ENCODE measurements at regions not wholly inside any gene's neighbourhood (a gene's known extent, or its start where the extent isn't known, plus 50 kb on each side); places are given as distances from the start of the nearest gene placed in this dataset.
A peak's percentile ranks its signal among the peaks of the same experiment; 100 is the strongest.

GRCh38 chr12:72872996-72873395 lies 600.8 kb downstream of the TRHDE start:
- intact Hi-C loops (cut with DNase I): no loop called here
- Histone ChIP-seq H3K9me3 (ENCODE audit: control insufficient read depth in 2 of 3, insufficient read depth in 1 of 3, low read length in 3 of 3) (peaks cover 0 to 8% (median 0%) of the 10 kb centered on the region in 3 donors), H3K27me3 (ENCODE audit: control insufficient read depth, insufficient read depth, low read length) (no peaks in the 10 kb centered on the region), H3K4me3 (ENCODE audit: low read length in 3 of 3) (peak overlapping the region; percentile 20 to 49 (median 26)), H3K36me3 (ENCODE audit: control insufficient read depth in 2 of 3, insufficient read depth in 3 of 3, low read length in 3 of 3) (no peaks in the 10 kb centered on the region), H3K4me1 (ENCODE audit: control insufficient read depth in 2 of 3, insufficient read depth in 2 of 3, low read depth in 1 of 3, low read length in 3 of 3) (no peaks in the 10 kb centered on the region), H3K27ac (ENCODE audit: low read depth in 2 of 2, low read length in 2 of 2) (no peak overlapping the region), H3K9ac (ENCODE audit: low read length in 3 of 3) (no peak overlapping the region)
- no peak for FAIRE-seq
- peak in 4 of 5 donors; percentile 50 to 76 (median 58) for DNase-seq
- TF ChIP-seq, protein P1, sequence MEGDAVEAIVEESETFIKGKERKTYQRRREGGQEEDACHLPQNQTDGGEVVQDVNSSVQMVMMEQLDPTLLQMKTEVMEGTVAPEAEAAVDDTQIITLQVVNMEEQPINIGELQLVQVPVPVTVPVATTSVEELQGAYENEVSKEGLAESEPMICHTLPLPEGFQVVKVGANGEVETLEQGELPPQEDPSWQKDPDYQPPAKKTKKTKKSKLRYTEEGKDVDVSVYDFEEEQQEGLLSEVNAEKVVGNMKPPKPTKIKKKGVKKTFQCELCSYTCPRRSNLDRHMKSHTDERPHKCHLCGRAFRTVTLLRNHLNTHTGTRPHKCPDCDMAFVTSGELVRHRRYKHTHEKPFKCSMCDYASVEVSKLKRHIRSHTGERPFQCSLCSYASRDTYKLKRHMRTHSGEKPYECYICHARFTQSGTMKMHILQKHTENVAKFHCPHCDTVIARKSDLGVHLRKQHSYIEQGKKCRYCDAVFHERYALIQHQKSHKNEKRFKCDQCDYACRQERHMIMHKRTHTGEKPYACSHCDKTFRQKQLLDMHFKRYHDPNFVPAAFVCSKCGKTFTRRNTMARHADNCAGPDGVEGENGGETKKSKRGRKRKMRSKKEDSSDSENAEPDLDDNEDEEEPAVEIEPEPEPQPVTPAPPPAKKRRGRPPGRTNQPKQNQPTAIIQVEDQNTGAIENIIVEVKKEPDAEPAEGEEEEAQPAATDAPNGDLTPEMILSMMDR (IDR thresholded peaks at IDR 0.05; ENCODE audit: borderline replicate concordance, extremely low read depth, insufficient read depth): no peak

GRCh38 chr12:72876092-72876491 lies 603.9 kb downstream of the TRHDE start:
- intact Hi-C loops (cut with DNase I): no loop called here
- DNase-seq: no peak
- TF ChIP-seq, protein P1 (IDR thresholded peaks at IDR 0.05; ENCODE audit: borderline replicate concordance, extremely low read depth, insufficient read depth): no peak
- FAIRE-seq: no peak
- Histone ChIP-seq H3K4me1 (ENCODE audit: control insufficient read depth in 2 of 3, insufficient read depth in 2 of 3, low read depth in 1 of 3, low read length in 3 of 3) (no peaks in the 10 kb centered on the region), H3K9ac (ENCODE audit: low read length in 3 of 3) (no peak overlapping the region), H3K36me3 (ENCODE audit: control insufficient read depth in 2 of 3, insufficient read depth in 3 of 3, low read length in 3 of 3) (no peaks in the 10 kb centered on the region), H3K27ac (ENCODE audit: low read depth in 2 of 2, low read length in 2 of 2) (no peak overlapping the region), H3K27me3 (ENCODE audit: control insufficient read depth, insufficient read depth, low read length) (no peaks in the 10 kb centered on the region), H3K9me3 (ENCODE audit: control insufficient read depth in 2 of 3, insufficient read depth in 1 of 3, low read length in 3 of 3) (peaks cover 0 to 11% (median 0%) of the 10 kb centered on the region in 3 donors), H3K4me3 (ENCODE audit: low read length in 3 of 3) (no peak overlapping the region)

- TF ChIP-seq, protein P1 (IDR thresholded peaks at IDR 0.05; ENCODE audit: borderline replicate concordance, extremely low read depth, insufficient read depth): no peak
- no peak overlapping the region for H3K4me3 ChIP-seq (ENCODE audit: low read length in 3 of 3)
- H3K9me3 ChIP-seq (ENCODE audit: control insufficient read depth in 2 of 3, insufficient read depth in 1 of 3, low read length in 3 of 3): no peaks in the 10 kb centered on the region
- no peaks in the 10 kb centered on the region for H3K27me3 ChIP-seq (ENCODE audit: control insufficient read depth, insufficient read depth, low read length)
- intact Hi-C loops (cut with DNase I): no loop called here
- DNase-seq (no peak), FAIRE-seq (no peak)
- H3K27ac ChIP-seq (ENCODE audit: low read depth in 2 of 2, low read length in 2 of 2): no peak overlapping the region
- no peaks in the 10 kb centered on the region for H3K36me3 ChIP-seq (ENCODE audit: control insufficient read depth in 2 of 3, insufficient read depth in 3 of 3, low read length in 3 of 3)
- H3K9ac ChIP-seq (ENCODE audit: low read length in 3 of 3): no peak overlapping the region
- H3K4me1 ChIP-seq (ENCODE audit: control insufficient read depth in 2 of 3, insufficient read depth in 2 of 3, low read depth in 1 of 3, low read length in 3 of 3): no peaks in the 10 kb centered on the region
These were observed 616.5 kb downstream of the TRHDE start for GRCh38 chr12:72888693-72889092.

DNA sequence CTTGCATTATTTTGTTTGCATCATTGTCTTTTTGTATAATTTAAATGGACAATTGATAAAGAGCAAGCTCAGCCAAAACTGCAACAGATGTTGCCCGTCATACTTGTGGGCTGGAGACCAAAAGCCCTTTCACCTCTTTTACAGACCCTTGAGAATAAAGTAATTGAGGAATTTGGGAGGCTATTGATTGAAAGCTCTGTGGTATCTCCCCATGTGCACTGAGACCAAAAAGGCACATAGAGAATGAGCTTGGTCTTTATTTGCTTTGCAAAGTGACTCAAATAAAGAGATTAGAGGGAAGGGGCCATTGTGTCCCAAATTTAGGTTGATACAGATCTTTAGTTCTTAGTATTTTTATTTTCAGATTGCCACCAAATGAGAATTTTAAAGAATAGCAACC lies 617.6 kb downstream of the TRHDE start:
- intact Hi-C loops (cut with DNase I): no loop called here

More for the DNA sequence above, 617.6 kb downstream of the TRHDE start:
- no peaks in the 10 kb centered on the region for H3K4me1 ChIP-seq (ENCODE audit: control insufficient read depth in 2 of 3, insufficient read depth in 2 of 3, low read depth in 1 of 3, low read length in 3 of 3)
- H3K27ac ChIP-seq (ENCODE audit: low read depth in 2 of 2, low read length in 2 of 2): no peak overlapping the region
- no peak overlapping the region for H3K9ac ChIP-seq (ENCODE audit: low read length in 3 of 3)
- DNase-seq (no peak), FAIRE-seq (no peak)
- no peaks in the 10 kb centered on the region for H3K27me3 ChIP-seq (ENCODE audit: control insufficient read depth, insufficient read depth, low read length)
- no peak overlapping the region for H3K4me3 ChIP-seq (ENCODE audit: low read length in 3 of 3)
- TF ChIP-seq, protein P1 (IDR thresholded peaks at IDR 0.05; ENCODE audit: borderline replicate concordance, extremely low read depth, insufficient read depth): no peak
- H3K9me3 ChIP-seq (ENCODE audit: control insufficient read depth in 2 of 3, insufficient read depth in 1 of 3, low read length in 3 of 3): no peaks in the 10 kb centered on the region
- no peaks in the 10 kb centered on the region for H3K36me3 ChIP-seq (ENCODE audit: control insufficient read depth in 2 of 3, insufficient read depth in 3 of 3, low read length in 3 of 3)

All from kidney (tissue), 13 donors.